Left lung (tissue), 4 donors: ENCODE measurements at regions not wholly inside any gene's neighbourhood (a gene's known extent, or its start where the extent isn't known, plus 50 kb on each side); places are given as distances from the start of the nearest gene placed in this dataset.
A peak's percentile ranks its signal among the peaks of the same experiment; 100 is the strongest.

ENCODE experiments used
- ATAC-seq: fragments of 200-7000 bp; cut with Tn5 transposase; one replicate; pipeline ENCODE4 v1.9.1; 2020; ENCODE audit warnings: moderate library complexity
- DNase-seq, 4 donors: peaks; one replicate each; pipeline ENCODE4 v3.0.0-alpha.2; 2013 to 2020
- H3K27ac ChIP-seq, 2 donors: fragments of 200-600 bp; sonication (generic) in 1 of 2; one replicate each; pipeline versions ENCODE4 v1.5.0 to v1.8.0; 2020 to 2021
- H3K27me3 ChIP-seq, 2 donors: fragments of 200-600 bp; sonication (generic) in 1 of 2; one replicate each; pipeline versions ENCODE4 v1.5.0 to v1.8.0; 2020 to 2021
- H3K36me3 ChIP-seq, 2 donors: fragments of 200-600 bp; sonication (generic) in 1 of 2; one replicate each; pipeline versions ENCODE4 v1.5.0 to v1.8.0; 2020 to 2021
- H3K4me1 ChIP-seq, 2 donors: fragments of 200-600 bp; one replicate each; pipeline ENCODE4 v1.8.0; 2021
- H3K4me3 ChIP-seq, 2 donors: fragments of 200-600 bp; sonication (generic) in 1 of 2; one replicate each; pipeline versions ENCODE4 v1.5.0 to v1.8.0; 2020 to 2021; ENCODE audit warnings: mild to moderate bottlenecking in 1 of 2
- H3K9me3 ChIP-seq, 2 donors: fragments of 200-600 bp; sonication (generic) in 1 of 2; one replicate each; pipeline versions ENCODE4 v1.5.0 to v1.8.0; 2020 to 2021
- CTCF ChIP-seq, 2 donors: fragments of 200-600 bp; sonication (generic) in 1 of 2; IDR thresholded peaks; one replicate each; pipeline versions ENCODE4 v1.5.0 to v1.8.0; 2021; ENCODE audit warnings: antibody characterized with exemption in 2 of 2
- intact Hi-C, 2 donors: fragments of 100-400 bp; cut with DNase I; formaldehyde crosslinking; loops; one replicate each; pipeline versions ENCODE4 v1.11.2 to v1.14.2; 2022
- donor health status: DM: no; HTN: yes; CAD: no.
- donor health status: DM: no; HTN: no; CAD: no.

DNA sequence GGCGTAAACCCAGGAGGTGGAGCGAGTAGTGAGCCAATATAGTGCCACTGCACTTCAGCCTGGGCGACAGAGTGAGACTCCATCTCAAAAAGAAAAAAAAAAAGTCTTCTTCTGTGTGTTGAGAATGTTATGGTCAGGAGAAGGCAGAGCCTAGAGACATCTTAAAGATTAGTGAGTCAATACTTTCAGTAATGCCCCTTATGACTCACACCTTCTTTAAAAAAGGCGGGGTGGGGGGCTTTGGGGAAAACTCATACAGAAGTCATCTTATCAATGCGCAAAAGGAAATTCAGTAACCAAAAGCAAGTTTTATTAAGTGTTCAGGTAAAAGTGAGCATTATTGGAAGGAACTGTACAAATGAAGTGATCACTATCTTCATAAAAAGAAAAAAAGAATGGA is 1369.8 kb upstream of the LRRTM3 start:
- no peaks in the 10 kb centered on the region for H3K4me1 ChIP-seq
- no peak overlapping the region for H3K27ac ChIP-seq
- H3K27me3 ChIP-seq = no peaks in the 10 kb centered on the region
- no peak overlapping the region for H3K4me3 ChIP-seq
- intact Hi-C loops = no loop called here
- no peak for DNase-seq
- H3K9me3 ChIP-seq = peaks cover 0 to 1% of the 10 kb centered on the region in 2 donors
- H3K36me3 ChIP-seq = no peaks in the 10 kb centered on the region
- ATAC-seq = no peak
- TF ChIP-seq CTCF (IDR thresholded peaks at IDR 0.05) = no peak

DNA sequence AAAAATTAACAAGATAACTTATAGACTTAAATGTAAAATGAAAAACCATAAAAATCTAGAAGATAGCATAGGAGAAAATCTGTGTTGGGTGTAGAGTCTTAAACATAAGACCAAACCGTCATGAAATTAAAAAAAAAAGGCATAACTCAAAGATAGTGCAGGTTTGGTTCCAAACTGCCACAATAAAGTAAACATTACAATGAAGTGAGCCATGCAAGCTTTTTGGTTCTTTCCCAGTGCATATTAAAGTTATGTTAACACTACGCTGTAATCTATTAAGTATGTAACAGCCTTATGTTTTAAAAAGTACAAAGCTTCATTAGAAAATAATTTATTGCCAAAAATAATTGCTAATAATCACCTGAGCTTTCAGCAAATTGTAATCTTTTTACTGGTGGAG is 1366.5 kb upstream of the LRRTM3 start:
- Histone ChIP-seq H3K27me3 (no peaks in the 10 kb centered on the region), H3K4me3 (no peak overlapping the region), H3K27ac (no peak overlapping the region), H3K9me3 (peaks cover 0 to 1% of the 10 kb centered on the region in 2 donors), H3K4me1 (no peaks in the 10 kb centered on the region), H3K36me3 (no peaks in the 10 kb centered on the region)
- no peak for ATAC-seq
- peak in 1 of 4 donors; percentile 6 for DNase-seq
- no peak for TF ChIP-seq CTCF (IDR thresholded peaks at IDR 0.05)
- intact Hi-C loops = no loop called here

DNA sequence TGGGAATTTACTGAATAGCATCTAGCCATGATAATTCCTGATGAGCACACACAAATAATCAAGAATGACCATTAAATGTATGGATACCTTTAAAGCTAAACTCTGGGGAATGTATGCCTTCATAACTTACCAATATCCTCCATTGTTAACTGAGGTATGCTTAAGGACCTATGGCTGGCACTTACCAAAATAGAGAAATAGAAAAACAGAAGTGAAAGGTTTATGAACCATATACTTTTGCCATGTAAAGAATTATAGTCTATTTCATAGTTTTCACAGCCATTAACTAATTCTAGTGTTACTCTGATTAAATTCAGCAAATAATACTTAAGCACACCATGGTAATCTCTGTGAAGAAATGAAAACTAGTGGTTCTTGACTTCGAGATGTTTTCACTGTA is 1360.6 kb upstream of the LRRTM3 start:
- no peaks in the 10 kb centered on the region for H3K9me3 ChIP-seq
- intact Hi-C loops = no loop called here
- H3K27ac ChIP-seq = no peak overlapping the region
- TF ChIP-seq CTCF (IDR thresholded peaks at IDR 0.05) = no peak
- no peaks in the 10 kb centered on the region for H3K4me1 ChIP-seq
- H3K4me3 ChIP-seq = no peak overlapping the region
- no peaks in the 10 kb centered on the region for H3K27me3 ChIP-seq
- H3K36me3 ChIP-seq = no peaks in the 10 kb centered on the region
- DNase-seq = no peak
- ATAC-seq = no peak

GRCh38 chr10:65566906-65567305 is 1358.9 kb upstream of the LRRTM3 start:
- DNase-seq (no peak), ATAC-seq (no peak)
- Histone ChIP-seq H3K4me1 (no peaks in the 10 kb centered on the region), H3K4me3 (no peak overlapping the region), H3K27ac (no peak overlapping the region), H3K27me3 (no peaks in the 10 kb centered on the region), H3K36me3 (no peaks in the 10 kb centered on the region), H3K9me3 (no peaks in the 10 kb centered on the region)
- intact Hi-C loops = no loop called here
- TF ChIP-seq CTCF (IDR thresholded peaks at IDR 0.05) = no peak

- ATAC-seq = peak; percentile 97
- TF ChIP-seq CTCF (IDR thresholded peaks at IDR 0.05) = no peak
These were observed 1355.5 kb upstream of the LRRTM3 start for GRCh38 chr10:65570143-65571010.

More at GRCh38 chr10:65570143-65571010, 1355.5 kb upstream of the LRRTM3 start:
- Histone ChIP-seq H3K4me3 (peak overlapping the region; percentile 36 to 41), H3K9me3 (no peaks in the 10 kb centered on the region), H3K27me3 (no peaks in the 10 kb centered on the region), H3K27ac (no peak overlapping the region), H3K4me1 (no peaks in the 10 kb centered on the region), H3K36me3 (no peaks in the 10 kb centered on the region)
- DNase-seq = peak; percentile 35 to 65 (median 56)
- intact Hi-C loops = no loop called here
